ENCODE measurements at regions not wholly inside any gene's neighbourhood (a gene's known extent, or its start where the extent isn't known, plus 50 kb on each side); places are given as distances from the start of the nearest gene placed in this dataset.

DNA sequence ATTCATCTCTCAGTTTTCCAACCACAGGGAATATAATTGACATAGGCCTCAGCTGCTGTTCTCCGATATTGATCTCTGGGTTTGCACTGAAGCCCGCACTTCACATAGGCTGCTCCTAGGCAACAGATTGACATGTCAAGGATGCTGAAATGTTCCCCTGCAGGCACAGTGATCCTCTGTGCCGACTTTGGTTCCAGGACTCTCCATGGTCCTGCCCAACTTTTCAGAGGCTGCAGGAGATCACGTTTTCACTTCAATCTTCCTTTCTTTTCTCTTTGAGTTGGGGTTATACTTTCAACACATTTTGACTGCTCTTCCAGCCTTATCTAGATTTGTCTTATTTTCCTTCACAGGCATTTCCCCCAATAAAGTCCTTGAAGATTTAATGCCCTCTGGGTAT, 1361.0 kb downstream of the DSC3 start:
- TF ChIP-seq, protein P1, sequence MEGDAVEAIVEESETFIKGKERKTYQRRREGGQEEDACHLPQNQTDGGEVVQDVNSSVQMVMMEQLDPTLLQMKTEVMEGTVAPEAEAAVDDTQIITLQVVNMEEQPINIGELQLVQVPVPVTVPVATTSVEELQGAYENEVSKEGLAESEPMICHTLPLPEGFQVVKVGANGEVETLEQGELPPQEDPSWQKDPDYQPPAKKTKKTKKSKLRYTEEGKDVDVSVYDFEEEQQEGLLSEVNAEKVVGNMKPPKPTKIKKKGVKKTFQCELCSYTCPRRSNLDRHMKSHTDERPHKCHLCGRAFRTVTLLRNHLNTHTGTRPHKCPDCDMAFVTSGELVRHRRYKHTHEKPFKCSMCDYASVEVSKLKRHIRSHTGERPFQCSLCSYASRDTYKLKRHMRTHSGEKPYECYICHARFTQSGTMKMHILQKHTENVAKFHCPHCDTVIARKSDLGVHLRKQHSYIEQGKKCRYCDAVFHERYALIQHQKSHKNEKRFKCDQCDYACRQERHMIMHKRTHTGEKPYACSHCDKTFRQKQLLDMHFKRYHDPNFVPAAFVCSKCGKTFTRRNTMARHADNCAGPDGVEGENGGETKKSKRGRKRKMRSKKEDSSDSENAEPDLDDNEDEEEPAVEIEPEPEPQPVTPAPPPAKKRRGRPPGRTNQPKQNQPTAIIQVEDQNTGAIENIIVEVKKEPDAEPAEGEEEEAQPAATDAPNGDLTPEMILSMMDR (tag by site-specific recombination; IDR thresholded peaks at IDR 0.05), result no peak
- TF ChIP-seq, protein P2, sequence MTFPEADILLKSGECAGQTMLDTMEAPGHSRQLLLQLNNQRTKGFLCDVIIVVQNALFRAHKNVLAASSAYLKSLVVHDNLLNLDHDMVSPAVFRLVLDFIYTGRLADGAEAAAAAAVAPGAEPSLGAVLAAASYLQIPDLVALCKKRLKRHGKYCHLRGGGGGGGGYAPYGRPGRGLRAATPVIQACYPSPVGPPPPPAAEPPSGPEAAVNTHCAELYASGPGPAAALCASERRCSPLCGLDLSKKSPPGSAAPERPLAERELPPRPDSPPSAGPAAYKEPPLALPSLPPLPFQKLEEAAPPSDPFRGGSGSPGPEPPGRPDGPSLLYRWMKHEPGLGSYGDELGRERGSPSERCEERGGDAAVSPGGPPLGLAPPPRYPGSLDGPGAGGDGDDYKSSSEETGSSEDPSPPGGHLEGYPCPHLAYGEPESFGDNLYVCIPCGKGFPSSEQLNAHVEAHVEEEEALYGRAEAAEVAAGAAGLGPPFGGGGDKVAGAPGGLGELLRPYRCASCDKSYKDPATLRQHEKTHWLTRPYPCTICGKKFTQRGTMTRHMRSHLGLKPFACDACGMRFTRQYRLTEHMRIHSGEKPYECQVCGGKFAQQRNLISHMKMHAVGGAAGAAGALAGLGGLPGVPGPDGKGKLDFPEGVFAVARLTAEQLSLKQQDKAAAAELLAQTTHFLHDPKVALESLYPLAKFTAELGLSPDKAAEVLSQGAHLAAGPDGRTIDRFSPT (tag by site-specific recombination; IDR thresholded peaks at IDR 0.05), result no peak
- TF ChIP-seq, protein P3, sequence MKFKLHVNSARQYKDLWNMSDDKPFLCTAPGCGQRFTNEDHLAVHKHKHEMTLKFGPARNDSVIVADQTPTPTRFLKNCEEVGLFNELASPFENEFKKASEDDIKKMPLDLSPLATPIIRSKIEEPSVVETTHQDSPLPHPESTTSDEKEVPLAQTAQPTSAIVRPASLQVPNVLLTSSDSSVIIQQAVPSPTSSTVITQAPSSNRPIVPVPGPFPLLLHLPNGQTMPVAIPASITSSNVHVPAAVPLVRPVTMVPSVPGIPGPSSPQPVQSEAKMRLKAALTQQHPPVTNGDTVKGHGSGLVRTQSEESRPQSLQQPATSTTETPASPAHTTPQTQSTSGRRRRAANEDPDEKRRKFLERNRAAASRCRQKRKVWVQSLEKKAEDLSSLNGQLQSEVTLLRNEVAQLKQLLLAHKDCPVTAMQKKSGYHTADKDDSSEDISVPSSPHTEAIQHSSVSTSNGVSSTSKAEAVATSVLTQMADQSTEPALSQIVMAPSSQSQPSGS (tag by site-specific recombination; IDR thresholded peaks at IDR 0.05; ENCODE audit: low read depth), result no peak
- no peak for TF ChIP-seq HOXA7 (CRISPR knock-in tag; IDR thresholded peaks at IDR 0.05; ENCODE audit: borderline replicate concordance)
- TF ChIP-seq, protein P4, sequence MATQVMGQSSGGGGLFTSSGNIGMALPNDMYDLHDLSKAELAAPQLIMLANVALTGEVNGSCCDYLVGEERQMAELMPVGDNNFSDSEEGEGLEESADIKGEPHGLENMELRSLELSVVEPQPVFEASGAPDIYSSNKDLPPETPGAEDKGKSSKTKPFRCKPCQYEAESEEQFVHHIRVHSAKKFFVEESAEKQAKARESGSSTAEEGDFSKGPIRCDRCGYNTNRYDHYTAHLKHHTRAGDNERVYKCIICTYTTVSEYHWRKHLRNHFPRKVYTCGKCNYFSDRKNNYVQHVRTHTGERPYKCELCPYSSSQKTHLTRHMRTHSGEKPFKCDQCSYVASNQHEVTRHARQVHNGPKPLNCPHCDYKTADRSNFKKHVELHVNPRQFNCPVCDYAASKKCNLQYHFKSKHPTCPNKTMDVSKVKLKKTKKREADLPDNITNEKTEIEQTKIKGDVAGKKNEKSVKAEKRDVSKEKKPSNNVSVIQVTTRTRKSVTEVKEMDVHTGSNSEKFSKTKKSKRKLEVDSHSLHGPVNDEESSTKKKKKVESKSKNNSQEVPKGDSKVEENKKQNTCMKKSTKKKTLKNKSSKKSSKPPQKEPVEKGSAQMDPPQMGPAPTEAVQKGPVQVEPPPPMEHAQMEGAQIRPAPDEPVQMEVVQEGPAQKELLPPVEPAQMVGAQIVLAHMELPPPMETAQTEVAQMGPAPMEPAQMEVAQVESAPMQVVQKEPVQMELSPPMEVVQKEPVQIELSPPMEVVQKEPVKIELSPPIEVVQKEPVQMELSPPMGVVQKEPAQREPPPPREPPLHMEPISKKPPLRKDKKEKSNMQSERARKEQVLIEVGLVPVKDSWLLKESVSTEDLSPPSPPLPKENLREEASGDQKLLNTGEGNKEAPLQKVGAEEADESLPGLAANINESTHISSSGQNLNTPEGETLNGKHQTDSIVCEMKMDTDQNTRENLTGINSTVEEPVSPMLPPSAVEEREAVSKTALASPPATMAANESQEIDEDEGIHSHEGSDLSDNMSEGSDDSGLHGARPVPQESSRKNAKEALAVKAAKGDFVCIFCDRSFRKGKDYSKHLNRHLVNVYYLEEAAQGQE (tag by site-specific recombination; IDR thresholded peaks at IDR 0.05), result no peak
- TF ChIP-seq MEIS1 (CRISPR knock-in tag; IDR thresholded peaks at IDR 0.05; ENCODE audit: borderline replicate concordance), result no peak
- TF ChIP-seq BCL11A (tag by site-specific recombination; IDR thresholded peaks at IDR 0.05; ENCODE audit: low read depth), result no peak
- no peak for TF ChIP-seq ZNF549 (tag by site-specific recombination; IDR thresholded peaks at IDR 0.05)
- TF ChIP-seq TCF7L2 (IDR thresholded peaks at IDR 0.05; ENCODE audit: borderline replicate concordance, low read depth, low read length), result no peak
- TF ChIP-seq ZNF701 (tag by site-specific recombination; IDR thresholded peaks at IDR 0.05), result no peak
- TF ChIP-seq ZNF266 (tag by site-specific recombination; IDR thresholded peaks at IDR 0.05; ENCODE audit: low read depth), result no peak
- no peak for TF ChIP-seq ZNF121 (tag by site-specific recombination; IDR thresholded peaks at IDR 0.05)
- TF ChIP-seq YY1 (tag by site-specific recombination; IDR thresholded peaks at IDR 0.05), result no peak
- no peak for TF ChIP-seq ZBTB7A (tag by site-specific recombination; IDR thresholded peaks at IDR 0.05; ENCODE audit: low read depth)
